CD4-positive, alpha-beta T cell treated with Interleukin-2 at 100 ng/mL for 4 hours (primary cell): ENCODE measurements at regions not wholly inside any gene's neighbourhood (a gene's known extent, or its start where the extent isn't known, plus 50 kb on each side); places are given as distances from the start of the nearest gene placed in this dataset.

ENCODE experiments used
- DNase-seq: peaks from one replicate; pipeline ENCODE4 v3.0.0-alpha.2; 2020; ENCODE audit warnings: low spot score

GRCh38 chrX:17206584-17206983 lies 168.4 kb upstream of the NHS start:
- DNase-seq, result no peak

GRCh38 chrX:17214962-17215361 lies 160.0 kb upstream of the NHS start:
- DNase-seq, result no peak

- DNase-seq, result no peak
These were observed 148.3 kb upstream of the NHS start for GRCh38 chrX:17226736-17227135.

GRCh38 chrX:17237146-17237545 lies 137.9 kb upstream of the NHS start:
- DNase-seq, result no peak

GRCh38 chrX:17242470-17242869 lies 132.5 kb upstream of the NHS start:
- DNase-seq, result peak; percentile 31

GRCh38 chrX:17247144-17247543 lies 127.9 kb upstream of the NHS start:
- no peak for DNase-seq

- DNase-seq, result no peak
These were observed 112.9 kb upstream of the NHS start for GRCh38 chrX:17262123-17262522.

- no peak for DNase-seq
These were observed 108.9 kb upstream of the NHS start for GRCh38 chrX:17266136-17266535.

GRCh38 chrX:17278961-17279360 lies 96.0 kb upstream of the NHS start:
- DNase-seq, result no peak

GRCh38 chrX:17285983-17286382 lies 89.0 kb upstream of the NHS start:
- no peak for DNase-seq

- DNase-seq, result no peak
These were observed 83.7 kb upstream of the NHS start for GRCh38 chrX:17291171-17291900.

GRCh38 chrX:17292111-17292527 lies 82.9 kb upstream of the NHS start:
- DNase-seq, result no peak

GRCh38 chrX:17294561-17294960 lies 80.4 kb upstream of the NHS start:
- no peak for DNase-seq

GRCh38 chrX:17295791-17296190 lies 79.2 kb upstream of the NHS start:
- DNase-seq, result no peak

- no peak for DNase-seq
These were observed 76.4 kb upstream of the NHS start for GRCh38 chrX:17298564-17298963.

- no peak for DNase-seq
These were observed 75.8 kb upstream of the NHS start for GRCh38 chrX:17299206-17299605.

GRCh38 chrX:17323397-17323796 lies 51.6 kb upstream of the NHS start:
- DNase-seq, result no peak
